ENCODE measurements at regions not wholly inside any gene's neighbourhood (a gene's known extent, or its start where the extent isn't known, plus 50 kb on each side); places are given as distances from the start of the nearest gene placed in this dataset.
A peak's percentile ranks its signal among the peaks of the same experiment; 100 is the strongest.
"Not testable (repeated sequence)": the region's sequence is repeated elsewhere in the genome, so short reads cannot be mapped to it uniquely, and the experiment has no call there.

- no peak for DNase-seq (ENCODE audit: low spot score)
Measured at GRCh38 chr21:34271189-34271851, 92.5 kb upstream of the KCNE2 start.

GRCh38 chr21:34272321-34272720 is 91.5 kb upstream of the KCNE2 start:
- no peak for DNase-seq (ENCODE audit: low spot score)

DNA sequence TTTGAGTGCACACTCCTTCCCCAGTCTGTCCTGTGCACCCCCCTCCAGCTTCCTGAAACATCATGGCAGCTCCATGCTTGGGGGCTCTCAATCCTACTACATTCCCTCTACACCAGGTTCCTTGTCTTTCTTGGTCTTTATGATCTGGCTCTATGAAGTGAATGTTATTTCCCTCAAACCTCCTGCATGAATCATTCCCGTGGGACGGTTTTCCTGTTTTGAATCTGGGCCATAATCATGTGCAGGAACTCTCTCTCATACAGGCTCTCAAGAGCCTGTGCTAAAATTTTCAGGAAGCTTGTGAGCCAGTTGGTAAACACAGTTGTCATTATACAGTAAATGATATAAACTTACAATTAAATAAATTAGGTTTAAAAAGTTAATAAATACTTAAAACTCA is 89.8 kb upstream of the KCNE2 start:
- no peak for DNase-seq (ENCODE audit: low spot score)

- no peak for DNase-seq (ENCODE audit: low spot score)
Measured at GRCh38 chr21:34276711-34277425, 86.9 kb upstream of the KCNE2 start.

DNA sequence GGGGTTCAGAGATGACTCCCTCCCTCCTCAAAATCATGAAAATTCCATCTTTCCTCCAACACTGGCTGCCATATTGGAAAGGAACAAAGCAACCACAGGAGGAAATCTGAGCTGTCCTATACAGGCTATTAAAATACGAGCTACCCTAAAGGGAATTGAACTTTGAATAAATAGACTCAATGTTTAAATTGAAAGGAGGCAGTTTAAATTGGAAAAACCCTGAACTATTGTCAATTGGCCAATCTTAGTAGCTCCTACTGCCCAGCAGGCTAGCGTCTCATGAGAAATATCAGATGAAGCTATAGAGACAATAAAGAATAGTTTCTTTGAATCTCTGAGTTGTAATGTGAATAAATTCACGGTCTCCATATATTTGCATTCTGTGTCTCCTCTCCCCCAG is 85.4 kb upstream of the KCNE2 start:
- no peak for DNase-seq (ENCODE audit: low spot score)

DNA sequence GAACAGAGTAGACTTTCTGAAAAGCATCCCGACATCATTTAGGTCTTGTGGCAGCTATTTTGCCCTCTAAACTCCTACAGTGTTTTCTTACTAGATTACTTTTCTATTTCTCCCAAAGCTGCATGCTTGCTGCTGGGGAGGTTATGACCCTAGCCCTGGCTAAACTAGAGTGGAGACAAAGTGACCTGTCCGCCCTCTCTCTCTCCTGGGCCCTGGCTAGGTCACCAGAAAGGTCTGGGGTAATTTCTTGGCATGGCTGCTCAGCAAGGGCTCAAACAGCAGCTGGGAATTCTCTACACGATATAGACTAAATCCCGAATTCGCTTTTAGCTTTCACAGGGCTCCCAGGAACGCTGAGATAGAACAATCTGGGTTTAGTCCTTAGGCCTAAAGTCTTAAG is 84.5 kb upstream of the KCNE2 start:
- no peak for DNase-seq (ENCODE audit: low spot score)

DNA sequence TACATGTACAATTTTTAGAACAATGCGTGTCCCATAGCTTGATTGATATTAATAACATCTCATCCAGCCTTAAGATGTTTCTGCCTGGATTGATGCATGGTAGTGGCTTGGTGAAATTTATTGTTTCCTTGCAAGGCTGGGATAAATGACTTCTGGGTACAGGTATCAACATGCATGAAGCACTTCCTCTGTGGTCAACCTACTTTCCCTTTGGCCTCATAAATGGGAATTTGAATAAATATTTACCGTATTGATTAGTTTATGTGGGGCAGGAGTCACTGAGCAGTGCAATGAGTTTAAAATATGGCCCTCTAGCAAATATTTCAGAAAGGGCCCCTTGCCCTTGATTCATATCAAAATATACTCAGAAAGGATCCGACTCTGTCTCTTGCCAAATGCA is 83.9 kb upstream of the KCNE2 start:
- no peak for DNase-seq (ENCODE audit: low spot score)

- peak; percentile 21 for DNase-seq (ENCODE audit: low spot score)
Measured at GRCh38 chr21:34280389-34280795, 83.4 kb upstream of the KCNE2 start.

- DNase-seq (ENCODE audit: low spot score): no peak
Measured at GRCh38 chr21:34280959-34281358, 82.8 kb upstream of the KCNE2 start.

GRCh38 chr21:34282223-34282622 is 81.6 kb upstream of the KCNE2 start:
- DNase-seq (ENCODE audit: low spot score): no peak

DNA sequence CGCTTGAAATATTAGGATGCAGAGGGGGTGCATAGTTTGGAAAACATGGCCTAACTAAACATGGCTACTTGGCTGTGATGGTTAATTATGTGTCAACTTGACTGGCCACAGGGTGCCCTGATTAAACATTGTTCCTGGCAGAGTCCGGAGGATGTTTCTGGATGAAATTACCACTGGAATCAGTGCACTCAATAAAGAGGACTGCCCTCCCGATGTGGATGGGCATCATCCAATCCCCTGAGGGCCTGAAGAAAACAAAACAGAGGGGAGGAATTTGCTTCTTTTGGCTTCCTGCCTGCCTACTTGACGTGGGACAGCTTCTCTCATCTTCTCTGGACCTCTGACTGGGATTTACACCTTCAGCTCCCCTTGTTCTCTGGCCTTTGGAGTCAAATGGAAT is 79.1 kb upstream of the KCNE2 start:
- no peak for DNase-seq (ENCODE audit: low spot score)

- DNase-seq (ENCODE audit: low spot score): not testable (repeated sequence)
Measured at GRCh38 chr21:34288042-34288441, 75.8 kb upstream of the KCNE2 start.

DNA sequence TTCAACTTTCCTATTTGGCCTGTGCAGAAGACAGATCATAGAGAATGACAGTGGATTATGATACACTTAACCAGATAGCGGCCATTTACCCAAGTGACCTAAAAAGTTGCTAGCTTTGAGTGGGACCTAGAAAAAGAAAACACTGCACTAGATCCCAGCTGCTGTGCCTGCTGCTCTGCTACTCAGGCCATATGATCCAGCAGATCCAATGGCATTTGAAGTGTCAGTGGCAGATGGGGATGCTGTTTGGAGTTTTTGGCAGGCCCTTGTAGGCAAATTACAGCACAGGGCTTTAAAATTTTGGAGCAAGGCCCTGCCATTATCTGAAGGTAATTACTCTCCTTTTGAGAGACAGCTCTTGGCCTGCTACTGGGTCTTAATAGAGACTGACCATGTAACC is 74.0 kb upstream of the KCNE2 start:
- no peak for DNase-seq (ENCODE audit: low spot score)

GRCh38 chr21:34296878-34297277 is 66.9 kb upstream of the KCNE2 start:
- no peak for DNase-seq (ENCODE audit: low spot score)

GRCh38 chr21:34298534-34299167 is 65.2 kb upstream of the KCNE2 start:
- no peak for DNase-seq (ENCODE audit: low spot score)

GRCh38 chr21:34299168-34299539 is 64.7 kb upstream of the KCNE2 start:
- no peak for DNase-seq (ENCODE audit: low spot score)

DNA sequence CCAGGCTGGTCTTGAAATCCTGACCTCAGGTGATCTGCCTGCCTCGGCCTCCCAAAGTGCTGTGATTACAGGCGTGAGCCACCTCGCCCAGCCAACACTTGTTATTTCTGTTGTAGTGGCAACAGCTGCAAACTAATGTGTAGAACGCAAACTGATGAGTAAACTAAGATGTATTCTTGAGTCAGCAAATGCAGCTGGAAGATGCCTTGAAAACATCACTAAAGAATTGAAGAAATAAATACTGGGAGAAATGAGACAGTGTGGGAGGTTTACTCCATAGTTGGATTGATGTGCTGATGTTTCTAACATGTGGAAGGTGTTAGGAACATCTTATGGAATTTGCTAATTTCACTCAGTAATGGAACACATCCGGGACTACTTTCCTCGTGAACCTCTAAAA is 61.3 kb upstream of the KCNE2 start:
- DNase-seq (ENCODE audit: low spot score): no peak

DNA sequence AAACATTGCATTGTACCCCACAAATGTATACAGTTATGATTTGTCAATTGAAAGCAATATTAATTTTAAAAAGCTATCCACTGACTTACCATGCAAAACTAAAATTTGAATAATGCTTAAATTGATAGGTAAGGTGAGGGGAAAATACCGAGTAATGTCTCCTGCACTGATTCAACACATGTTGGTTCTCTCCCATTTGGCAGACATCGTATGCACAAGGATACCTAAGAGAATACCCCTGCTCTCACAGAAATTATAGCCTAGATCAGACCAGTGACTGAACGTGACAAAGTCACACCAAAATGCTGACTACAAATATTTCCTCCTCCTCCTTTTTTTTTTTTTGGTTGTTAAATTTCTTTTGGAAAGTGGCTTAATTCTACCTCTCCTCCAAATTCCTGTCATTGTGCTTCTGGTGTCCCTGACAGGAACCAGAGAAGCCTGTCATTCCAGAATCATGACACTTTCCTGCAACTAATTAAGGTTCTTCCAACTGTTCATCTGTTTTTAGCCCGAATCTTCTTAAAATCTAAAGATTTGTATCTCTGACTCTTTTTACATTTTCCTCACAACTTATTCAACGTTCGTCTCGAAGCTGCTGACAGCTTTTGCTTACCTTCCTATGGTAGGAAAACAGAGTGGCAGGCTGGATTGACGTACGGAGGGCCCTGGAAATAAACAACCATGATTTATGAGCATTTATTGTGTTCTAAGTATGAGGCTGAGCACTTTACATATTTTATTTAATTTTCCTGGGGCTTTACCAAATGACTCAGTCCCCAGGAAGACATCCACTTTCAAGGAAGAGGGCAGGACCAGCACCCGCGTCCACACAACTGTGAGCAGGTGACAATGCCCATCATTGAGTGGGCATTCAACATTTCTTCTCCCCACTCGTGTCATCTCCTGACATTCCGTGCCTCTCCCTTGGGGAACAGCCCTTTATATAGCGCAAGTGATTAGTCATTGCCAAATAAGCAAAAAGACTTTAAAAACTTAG is 57.9 kb upstream of the KCNE2 start:
- no peak for DNase-seq (ENCODE audit: low spot score)

DNA sequence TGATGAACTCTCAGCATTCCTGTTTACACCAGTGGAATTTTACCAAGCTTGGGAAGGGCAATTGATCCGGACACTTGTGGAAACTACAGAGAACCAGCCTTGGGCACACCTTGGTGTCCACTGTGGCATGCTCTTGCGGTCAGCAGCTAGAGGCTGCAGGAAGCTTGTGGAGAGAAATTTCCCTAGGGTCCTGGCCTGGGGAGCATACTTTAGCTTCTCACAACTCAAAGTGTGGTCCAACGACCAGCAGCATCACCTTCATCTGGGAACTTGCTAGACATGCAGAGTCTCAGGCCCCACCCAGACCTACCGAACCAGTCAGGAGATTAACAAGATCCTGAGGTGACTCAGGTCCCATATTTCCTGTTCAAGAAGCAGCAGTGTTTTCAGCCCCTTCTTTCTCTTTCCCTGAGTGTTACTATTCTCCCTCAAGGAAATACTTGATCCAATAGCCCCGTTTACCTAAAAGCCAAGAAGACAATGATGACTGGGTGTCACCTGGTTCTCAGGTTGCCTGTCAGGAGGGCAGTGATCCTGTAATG is 55.7 kb upstream of the KCNE2 start:
- no peak for DNase-seq (ENCODE audit: low spot score)

- no peak for DNase-seq (ENCODE audit: low spot score)
Measured at GRCh38 chr21:34311561-34312330, 52.1 kb upstream of the KCNE2 start.

DNA sequence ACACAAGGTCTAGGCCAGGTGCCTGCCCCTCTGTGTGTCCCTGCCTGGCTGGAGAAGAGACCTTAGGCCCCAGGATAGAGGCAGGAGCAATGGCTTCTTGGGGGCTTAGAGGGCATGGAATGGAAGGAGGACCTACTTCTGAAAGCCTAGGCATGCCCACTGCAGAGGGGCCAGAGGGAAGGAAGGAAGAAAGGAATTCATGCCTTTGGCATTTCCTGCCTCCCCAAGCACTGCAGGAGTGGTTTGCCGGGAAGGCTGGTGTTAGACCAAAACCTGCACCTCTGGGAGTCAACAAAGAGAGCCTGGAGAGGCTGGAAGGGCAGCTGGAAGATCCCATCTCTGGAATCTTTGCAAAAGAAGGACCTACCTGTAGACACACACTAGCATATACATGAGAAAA is 50.7 kb upstream of the KCNE2 start:
- no peak for DNase-seq (ENCODE audit: low spot score)
